K562 (cell line): ENCODE measurements at regions not wholly inside any gene's neighbourhood (a gene's known extent, or its start where the extent isn't known, plus 50 kb on each side); places are given as distances from the start of the nearest gene placed in this dataset.

ENCODE experiments used
- DEAF1 ChIP-seq: fragments of 450-650 bp; formaldehyde crosslinking; IDR thresholded peaks from 2 replicates; pipeline ENCODE4 v1.4.0; 2020; ENCODE audit warnings: mild to moderate bottlenecking, moderate library complexity
- E4F1 ChIP-seq: fragments of 250-450 bp; sonication (Bioruptor Pico); IDR thresholded peaks from 2 replicates; pipeline ENCODE4 v1.5.0; 2021; ENCODE audit warnings: mild to moderate bottlenecking, borderline replicate concordance
- MYC ChIP-seq, 2 experiments: fragments of 250-450 bp in 1 of 2; sonication (Bioruptor Pico) in 1 of 2; IDR thresholded peaks; 2 replicates each; pipeline versions ENCODE4 v1.5.1 to v1.6.1; 2012 to 2021; ENCODE audit warnings: low read depth in 2 of 2, borderline replicate concordance in 1 of 2, improper control_type of control experiment in 1 of 2, low read length in 1 of 2, mild to moderate bottlenecking in 1 of 2, moderate library complexity in 1 of 2

GRCh38 chr5:89071101-89071940 is 188.3 kb upstream of the MEF2C start:
- TF ChIP-seq E4F1 (CRISPR knock-in tag): no peak
- no peak for TF ChIP-seq DEAF1 (CRISPR knock-in tag)
- TF ChIP-seq MYC (IDR thresholded peaks at IDR 0.05; ENCODE audit: low read depth, low read length): no peak
- no peak for TF ChIP-seq MYC (CRISPR knock-in tag; IDR thresholded peaks at IDR 0.05; ENCODE audit: borderline replicate concordance, low read depth)
